ENCODE measurements at regions not wholly inside any gene's neighbourhood (a gene's known extent, or its start where the extent isn't known, plus 50 kb on each side); places are given as distances from the start of the nearest gene placed in this dataset.
A peak's percentile ranks its signal among the peaks of the same experiment; 100 is the strongest.

- Histone ChIP-seq H4K20me1 (replicated peaks; ENCODE audit: control insufficient read depth, insufficient read depth, low read length) (no peaks in the 10 kb centered on the region), H3K36me3 (ENCODE audit: control insufficient read depth, insufficient read depth, low read length) (no peaks in the 10 kb centered on the region), H3K79me2 (ENCODE audit: control insufficient read depth, insufficient read depth, low read length) (no peaks in the 10 kb centered on the region), H3K9me1 (ENCODE audit: control insufficient read depth, insufficient read depth, low read length) (no peaks in the 10 kb centered on the region), H3K4me1 (replicated peaks in 1 of 2; ENCODE audit: control insufficient read depth in 2 of 2, insufficient read depth in 2 of 2, low read length in 2 of 2) (peaks cover 6 to 34% of the 10 kb centered on the region in 2 experiments; a peak in 4 of 5 replicates), H3K9ac (ENCODE audit: insufficient read depth in 1 of 2, low read depth in 2 of 2, low read length in 2 of 2) (peak overlapping the region; percentile 8 to 76; a peak in 1 of 4 replicates), H3K27me3 (ENCODE audit: control insufficient read depth in 2 of 2, insufficient read depth in 2 of 2, low read length in 2 of 2) (no peaks in the 10 kb centered on the region; a peak in 2 of 5 replicates), H3K27ac (ENCODE audit: extremely low read depth, low read depth, low read length) (peak overlapping the region; percentile 38), H2AFZ (ENCODE audit: low read depth, low read length) (peak overlapping the region; percentile 28), H3K4me2 (ENCODE audit: insufficient read depth, low read length) (0 out of 2 replicates have a peak overlapping the region, but pooled peaks have one; percentile 34), H3K4me3 (no peak overlapping the region), H3K9me3 (replicated peaks; ENCODE audit: control insufficient read depth, insufficient read depth, low read depth, low read length) (no peaks in the 10 kb centered on the region)
- no TSS peak for BruUV-seq (replicated peaks)
- FAIRE-seq (peak; percentile 15), DNase-seq (ENCODE audit: extremely low read depth in 1 of 4, low spot score in 3 of 4) (no peak), ATAC-seq (peak; percentile 29)
- CTCF ChIA-PET (ENCODE audit: low intra/inter-chr PET ratio), result no interaction called here
- WGBS (ENCODE audit: insufficient coverage, low coverage, missing lambda C conversion rate), result 29% methylated on average over 11 of the region's 14 CpGs
- in situ Hi-C loops (cut with MboI), result no loop called here
- intact Hi-C loops (cut with micrococcal nuclease), result no loop called here
- TF ChIP-seq CEBPZ (IDR thresholded peaks at IDR 0.05; ENCODE audit: borderline replicate concordance, low read depth, low read length), result no peak
- no peak for TF ChIP-seq GMEB1 (CRISPR knock-in tag; IDR thresholded peaks at IDR 0.05)
- TF ChIP-seq ZBTB11 (CRISPR knock-in tag; IDR thresholded peaks at IDR 0.05), result no peak
- TF ChIP-seq CEBPG (CRISPR knock-in tag; IDR thresholded peaks at IDR 0.05), result no peak
- TF ChIP-seq CEBPG (tag; conservative IDR thresholded peaks at IDR 0.05 in 1 of 2, IDR thresholded peaks at IDR 0.05 in 1 of 2), result no peak
- no peak for TF ChIP-seq SNIP1 (IDR thresholded peaks at IDR 0.05; ENCODE audit: low read depth)
- no peak for TF ChIP-seq ZNF239 (CRISPR knock-in tag; IDR thresholded peaks at IDR 0.05)
- peak; percentile 77; the same call in 1 of the 2 replicates for TF ChIP-seq ZKSCAN1 (IDR thresholded peaks at IDR 0.05; ENCODE audit: low read depth, low read length)
- POLR2A ChIA-PET, result interaction anchor here (0.6 to 1.6 kb wide), 3 partner anchors 16 to 267 kb away, joined by 3 to 8 read pairs (median 3); no protein-coding TSS in a partner anchor
These were observed 147.7 kb downstream of the BARX1 start for GRCh38 chr9:93807166-93808074.
